ENCODE measurements at regions not wholly inside any gene's neighbourhood (a gene's known extent, or its start where the extent isn't known, plus 50 kb on each side); places are given as distances from the start of the nearest gene placed in this dataset.

- no peak overlapping the region for H3K14ac ChIP-seq (ENCODE audit: low read length)
- no peak overlapping the region for H2AK5ac ChIP-seq (ENCODE audit: low read depth, low read length)
- no peak overlapping the region for H3K4ac ChIP-seq (ENCODE audit: low read length)
- no peaks in the 10 kb centered on the region for H3K27me3 ChIP-seq (ENCODE audit: control insufficient read depth in 3 of 3, insufficient read depth in 3 of 3, low read depth in 1 of 3, low read length in 3 of 3)
- no peaks in the 10 kb centered on the region for H3K79me1 ChIP-seq (ENCODE audit: low read depth, low read length)
- H2BK5ac ChIP-seq (ENCODE audit: low read length): no peak overlapping the region
- DNase-seq (ENCODE audit: low spot score): no peak
- no peak overlapping the region for H3K4me3 ChIP-seq (ENCODE audit: low read length in 2 of 2)
- no peak overlapping the region for H4K91ac ChIP-seq (ENCODE audit: low read depth, low read length, poor library complexity)
- no peak overlapping the region for H3K4me2 ChIP-seq (ENCODE audit: insufficient read depth, low read length, poor library complexity, severe bottlenecking)
- no peak overlapping the region for H3K18ac ChIP-seq (ENCODE audit: low read length)
- H3K9ac ChIP-seq (ENCODE audit: low read depth, low read length, poor library complexity): no peak overlapping the region
- no peaks in the 10 kb centered on the region for H3K36me3 ChIP-seq (replicated peaks in 1 of 2; ENCODE audit: control insufficient read depth in 2 of 2, insufficient read depth in 2 of 2, low read length in 2 of 2)
- no peak overlapping the region for H2BK15ac ChIP-seq (ENCODE audit: low read length)
- no peak overlapping the region for H3K27ac ChIP-seq (replicated peaks; ENCODE audit: low read length)
- no peak overlapping the region for H3K23ac ChIP-seq (ENCODE audit: low read depth, low read length, poor library complexity)
- no peaks in the 10 kb centered on the region for H3K4me1 ChIP-seq (ENCODE audit: control insufficient read depth in 2 of 2, insufficient read depth in 1 of 2, low read depth in 1 of 2, low read length in 2 of 2)
- no peak overlapping the region for H2AFZ ChIP-seq (ENCODE audit: low read length)
- no peak overlapping the region for H2BK12ac ChIP-seq (ENCODE audit: low read length)
- H2BK120ac ChIP-seq (ENCODE audit: low read depth, low read length): no peak overlapping the region
- WGBS, 2 donors (ENCODE audit: extremely low coverage in 2 of 2, insufficient read length in 2 of 2, insufficient replicate concordance in 1 of 2): no CpG with 5 or more reads among the region's 3 CpGs
- H4K8ac ChIP-seq (ENCODE audit: low read depth, low read length): no peak overlapping the region
- H3K9me3 ChIP-seq (replicated peaks in 1 of 2; ENCODE audit: control insufficient read depth in 2 of 2, insufficient read depth in 1 of 2, low read depth in 1 of 2, low read length in 2 of 2): no peaks in the 10 kb centered on the region
Observed at GRCh38 chr3:139199421-139200010, 144.3 kb upstream of the MRPS22 start.

- Histone ChIP-seq H3K9me3 (replicated peaks in 1 of 2; ENCODE audit: control insufficient read depth in 2 of 2, insufficient read depth in 1 of 2, low read depth in 1 of 2, low read length in 2 of 2) (no peaks in the 10 kb centered on the region), H3K4ac (ENCODE audit: low read length) (no peak overlapping the region), H3K14ac (ENCODE audit: low read length) (no peak overlapping the region), H2BK120ac (ENCODE audit: low read depth, low read length) (no peak overlapping the region), H3K4me3 (ENCODE audit: low read length in 2 of 2) (no peak overlapping the region), H3K9ac (ENCODE audit: low read depth, low read length, poor library complexity) (no peak overlapping the region), H3K4me2 (ENCODE audit: insufficient read depth, low read length, poor library complexity, severe bottlenecking) (no peak overlapping the region), H4K91ac (ENCODE audit: low read depth, low read length, poor library complexity) (no peak overlapping the region), H3K27me3 (ENCODE audit: control insufficient read depth in 3 of 3, insufficient read depth in 3 of 3, low read depth in 1 of 3, low read length in 3 of 3) (no peaks in the 10 kb centered on the region), H3K4me1 (ENCODE audit: control insufficient read depth in 2 of 2, insufficient read depth in 1 of 2, low read depth in 1 of 2, low read length in 2 of 2) (no peaks in the 10 kb centered on the region), H3K18ac (ENCODE audit: low read length) (no peak overlapping the region), H3K36me3 (replicated peaks in 1 of 2; ENCODE audit: control insufficient read depth in 2 of 2, insufficient read depth in 2 of 2, low read length in 2 of 2) (no peaks in the 10 kb centered on the region), H2BK5ac (ENCODE audit: low read length) (no peak overlapping the region), H2AK5ac (ENCODE audit: low read depth, low read length) (no peak overlapping the region), H3K23ac (ENCODE audit: low read depth, low read length, poor library complexity) (no peak overlapping the region), H2BK12ac (ENCODE audit: low read length) (no peak overlapping the region), H4K8ac (ENCODE audit: low read depth, low read length) (no peak overlapping the region), H3K79me1 (ENCODE audit: low read depth, low read length) (no peaks in the 10 kb centered on the region), H3K27ac (replicated peaks; ENCODE audit: low read length) (no peak overlapping the region), H2AFZ (ENCODE audit: low read length) (no peak overlapping the region), H2BK15ac (ENCODE audit: low read length) (no peak overlapping the region)
- no CpG with 5 or more reads among the region's 7 CpGs for WGBS, 2 donors (ENCODE audit: extremely low coverage in 2 of 2, insufficient read length in 2 of 2, insufficient replicate concordance in 1 of 2)
- DNase-seq (ENCODE audit: low spot score): no peak
Observed at GRCh38 chr3:139201446-139202225, 142.2 kb upstream of the MRPS22 start.

GRCh38 chr3:139202226-139202958 lies 141.4 kb upstream of the MRPS22 start:
- no peak overlapping the region for H3K4me3 ChIP-seq (ENCODE audit: low read length in 2 of 2)
- H3K4me2 ChIP-seq (ENCODE audit: insufficient read depth, low read length, poor library complexity, severe bottlenecking): no peak overlapping the region
- no peak overlapping the region for H2BK120ac ChIP-seq (ENCODE audit: low read depth, low read length)
- no peak overlapping the region for H3K18ac ChIP-seq (ENCODE audit: low read length)
- no peak overlapping the region for H3K14ac ChIP-seq (ENCODE audit: low read length)
- peak overlapping the region; percentile 5 for H3K9ac ChIP-seq (ENCODE audit: low read depth, low read length, poor library complexity)
- H2AFZ ChIP-seq (ENCODE audit: low read length): no peak overlapping the region
- no peak overlapping the region for H3K27ac ChIP-seq (replicated peaks; ENCODE audit: low read length)
- no peak overlapping the region for H4K91ac ChIP-seq (ENCODE audit: low read depth, low read length, poor library complexity)
- no peak overlapping the region for H4K8ac ChIP-seq (ENCODE audit: low read depth, low read length)
- no peak overlapping the region for H3K4ac ChIP-seq (ENCODE audit: low read length)
- WGBS, 2 donors (ENCODE audit: extremely low coverage in 2 of 2, insufficient read length in 2 of 2, insufficient replicate concordance in 1 of 2): no CpG with 5 or more reads among the region's 5 CpGs
- H3K4me1 ChIP-seq (ENCODE audit: control insufficient read depth in 2 of 2, insufficient read depth in 1 of 2, low read depth in 1 of 2, low read length in 2 of 2): no peaks in the 10 kb centered on the region
- no peak overlapping the region for H2AK5ac ChIP-seq (ENCODE audit: low read depth, low read length)
- no peak overlapping the region for H2BK12ac ChIP-seq (ENCODE audit: low read length)
- H2BK15ac ChIP-seq (ENCODE audit: low read length): no peak overlapping the region
- no peaks in the 10 kb centered on the region for H3K27me3 ChIP-seq (ENCODE audit: control insufficient read depth in 3 of 3, insufficient read depth in 3 of 3, low read depth in 1 of 3, low read length in 3 of 3)
- no peaks in the 10 kb centered on the region for H3K79me1 ChIP-seq (ENCODE audit: low read depth, low read length)
- H2BK5ac ChIP-seq (ENCODE audit: low read length): no peak overlapping the region
- no peaks in the 10 kb centered on the region for H3K36me3 ChIP-seq (replicated peaks in 1 of 2; ENCODE audit: control insufficient read depth in 2 of 2, insufficient read depth in 2 of 2, low read length in 2 of 2)
- H3K23ac ChIP-seq (ENCODE audit: low read depth, low read length, poor library complexity): no peak overlapping the region
- no peaks in the 10 kb centered on the region for H3K9me3 ChIP-seq (replicated peaks in 1 of 2; ENCODE audit: control insufficient read depth in 2 of 2, insufficient read depth in 1 of 2, low read depth in 1 of 2, low read length in 2 of 2)
- peak; percentile 33 for DNase-seq (ENCODE audit: low spot score)

GRCh38 chr3:139202959-139203349 lies 140.9 kb upstream of the MRPS22 start:
- Histone ChIP-seq H3K9ac (ENCODE audit: low read depth, low read length, poor library complexity) (no peak overlapping the region), H2AFZ (ENCODE audit: low read length) (no peak overlapping the region), H3K4me2 (ENCODE audit: insufficient read depth, low read length, poor library complexity, severe bottlenecking) (no peak overlapping the region), H3K79me1 (ENCODE audit: low read depth, low read length) (no peaks in the 10 kb centered on the region), H3K14ac (ENCODE audit: low read length) (no peak overlapping the region), H2BK12ac (ENCODE audit: low read length) (no peak overlapping the region), H3K4me1 (ENCODE audit: control insufficient read depth in 2 of 2, insufficient read depth in 1 of 2, low read depth in 1 of 2, low read length in 2 of 2) (no peaks in the 10 kb centered on the region), H3K9me3 (replicated peaks in 1 of 2; ENCODE audit: control insufficient read depth in 2 of 2, insufficient read depth in 1 of 2, low read depth in 1 of 2, low read length in 2 of 2) (no peaks in the 10 kb centered on the region), H2BK15ac (ENCODE audit: low read length) (no peak overlapping the region), H3K23ac (ENCODE audit: low read depth, low read length, poor library complexity) (no peak overlapping the region), H4K8ac (ENCODE audit: low read depth, low read length) (no peak overlapping the region), H3K18ac (ENCODE audit: low read length) (no peak overlapping the region), H3K27ac (replicated peaks; ENCODE audit: low read length) (no peak overlapping the region), H4K91ac (ENCODE audit: low read depth, low read length, poor library complexity) (no peak overlapping the region), H3K4me3 (ENCODE audit: low read length in 2 of 2) (no peak overlapping the region), H3K27me3 (ENCODE audit: control insufficient read depth in 3 of 3, insufficient read depth in 3 of 3, low read depth in 1 of 3, low read length in 3 of 3) (no peaks in the 10 kb centered on the region), H2BK120ac (ENCODE audit: low read depth, low read length) (no peak overlapping the region), H3K4ac (ENCODE audit: low read length) (no peak overlapping the region), H2AK5ac (ENCODE audit: low read depth, low read length) (no peak overlapping the region), H2BK5ac (ENCODE audit: low read length) (no peak overlapping the region), H3K36me3 (replicated peaks in 1 of 2; ENCODE audit: control insufficient read depth in 2 of 2, insufficient read depth in 2 of 2, low read length in 2 of 2) (no peaks in the 10 kb centered on the region)
- no peak for DNase-seq (ENCODE audit: low spot score)
- no CpG with 5 or more reads among the region's 1 CpG for WGBS, 2 donors (ENCODE audit: extremely low coverage in 2 of 2, insufficient read length in 2 of 2, insufficient replicate concordance in 1 of 2)

Measured in neuronal stem cell (in vitro differentiated cells).